Lower leg skin (tissue), 4 donors: ENCODE measurements at regions not wholly inside any gene's neighbourhood (a gene's known extent, or its start where the extent isn't known, plus 50 kb on each side); places are given as distances from the start of the nearest gene placed in this dataset.

ENCODE experiments used
- DNase-seq, 2 donors: peaks; one replicate each; pipeline ENCODE4 v3.0.0-alpha.2; 2019; ENCODE audit warnings: low spot score in 2 of 2
- H3K4me3 ChIP-seq: fragments of 200-600 bp; sonication (generic); 2 replicates; pipeline ENCODE4 v1.5.1; 2017; ENCODE audit warnings: mild to moderate bottlenecking, low read depth; ENCODE audit not compliant: poor library complexity, severe bottlenecking
- CTCF ChIP-seq, 3 donors: fragments of 450-650 bp; IDR thresholded peaks; one replicate each; pipeline ENCODE4 v1.5.1; 2016; ENCODE audit warnings: antibody characterized with exemption in 3 of 3, mild to moderate bottlenecking in 3 of 3, moderate library complexity in 2 of 3
- POLR2A ChIP-seq, 2 donors: fragments of 450-650 bp; IDR thresholded peaks; one replicate each; pipeline ENCODE4 v1.6.1; 2016 to 2017; ENCODE audit warnings: antibody characterized with exemption in 2 of 2, mild to moderate bottlenecking in 1 of 2, moderate library complexity in 1 of 2
- WGBS, 2 donors: methylation state at CpG; one replicate each; pipeline ENCODE4 v1.1.5; 2018; 5-methylcytosine and 5-hydroxymethylcytosine counted together
- intact Hi-C: fragments of 100-400 bp; cut with DNase I; formaldehyde crosslinking; loops from one replicate; pipeline ENCODE4 v1.15.0; 2023; ENCODE audit warnings: low total_unique reads

DNA sequence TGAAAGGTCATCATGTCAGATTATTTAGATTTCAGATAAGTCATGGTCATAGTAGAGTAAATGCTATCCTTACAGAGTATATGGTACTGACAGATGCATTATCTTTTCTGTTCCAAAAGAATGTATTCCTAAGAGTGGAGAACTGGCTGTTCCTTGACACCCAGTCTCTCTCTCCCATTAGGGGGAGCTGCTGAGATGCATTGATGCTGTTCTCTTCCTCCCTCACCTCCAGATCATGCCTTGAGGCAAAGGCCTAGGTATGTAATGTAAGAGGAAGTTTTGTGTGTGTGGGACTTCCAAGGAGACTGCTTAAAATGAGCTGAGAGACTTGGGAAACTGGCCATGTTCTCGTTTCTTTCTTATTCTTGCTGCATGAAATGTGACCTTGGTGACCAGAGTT is 979.5 kb upstream of the CELF4 start:
- no peak for TF ChIP-seq CTCF (IDR thresholded peaks at IDR 0.05)
- TF ChIP-seq POLR2A (IDR thresholded peaks at IDR 0.05): no peak
- DNase-seq: no peak
- no peak overlapping the region for H3K4me3 ChIP-seq
- WGBS, 2 donors: 52 to 55% methylated on average over 1 of the region's 1 CpG
- intact Hi-C loops: no loop called here

DNA sequence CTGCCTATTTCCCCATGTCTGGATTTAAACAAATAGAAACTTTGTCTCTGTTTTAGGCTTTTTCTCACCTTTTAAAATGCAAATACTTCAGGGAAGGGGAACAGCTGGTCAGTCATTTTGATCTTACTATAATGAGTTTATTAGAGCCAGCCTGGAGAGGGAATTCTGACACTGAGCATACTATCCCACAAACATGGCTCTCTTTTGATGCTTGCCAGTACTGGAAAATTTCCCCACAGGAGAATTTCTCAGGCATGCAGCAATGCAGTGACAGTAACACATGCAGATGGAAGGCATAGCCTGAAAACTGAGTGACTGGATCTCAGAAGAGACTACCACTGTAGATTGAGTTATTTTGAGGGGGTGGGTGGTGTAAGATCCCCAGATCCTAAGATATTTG is 974.3 kb upstream of the CELF4 start:
- no peak overlapping the region for H3K4me3 ChIP-seq
- intact Hi-C loops: no loop called here
- no peak for DNase-seq
- TF ChIP-seq POLR2A (IDR thresholded peaks at IDR 0.05): no peak
- TF ChIP-seq CTCF (IDR thresholded peaks at IDR 0.05): no peak

GRCh38 chr18:38539371-38539770 is 973.8 kb upstream of the CELF4 start:
- intact Hi-C loops: no loop called here
- DNase-seq: no peak

DNA sequence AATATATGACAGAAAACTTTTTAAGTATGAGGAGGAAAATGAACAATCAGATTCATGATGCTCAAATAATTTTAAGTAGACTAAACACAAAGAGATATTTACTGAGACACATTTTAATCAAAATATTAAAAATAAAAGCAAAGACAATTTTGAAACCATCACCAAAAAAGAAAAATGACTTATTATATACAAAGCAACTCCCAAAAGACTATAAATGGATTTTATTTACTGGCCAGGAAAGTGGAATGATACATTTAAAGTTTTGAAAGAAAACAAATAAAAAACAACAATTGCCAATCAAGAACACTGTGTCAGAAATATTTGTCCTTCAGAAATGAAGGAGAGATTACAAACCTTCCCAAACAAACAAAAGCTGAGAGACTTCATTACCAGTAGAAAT is 968.5 kb upstream of the CELF4 start:
- no peak for TF ChIP-seq CTCF (IDR thresholded peaks at IDR 0.05)
- TF ChIP-seq POLR2A (IDR thresholded peaks at IDR 0.05): no peak
- DNase-seq: no peak
- intact Hi-C loops: no loop called here
- no peak overlapping the region for H3K4me3 ChIP-seq

More at GRCh38 chr18:38539371-38539770, 973.8 kb upstream of the CELF4 start:
- no peak overlapping the region for H3K4me3 ChIP-seq
- TF ChIP-seq CTCF (IDR thresholded peaks at IDR 0.05) (no peak), POLR2A (IDR thresholded peaks at IDR 0.05) (no peak)

DNA sequence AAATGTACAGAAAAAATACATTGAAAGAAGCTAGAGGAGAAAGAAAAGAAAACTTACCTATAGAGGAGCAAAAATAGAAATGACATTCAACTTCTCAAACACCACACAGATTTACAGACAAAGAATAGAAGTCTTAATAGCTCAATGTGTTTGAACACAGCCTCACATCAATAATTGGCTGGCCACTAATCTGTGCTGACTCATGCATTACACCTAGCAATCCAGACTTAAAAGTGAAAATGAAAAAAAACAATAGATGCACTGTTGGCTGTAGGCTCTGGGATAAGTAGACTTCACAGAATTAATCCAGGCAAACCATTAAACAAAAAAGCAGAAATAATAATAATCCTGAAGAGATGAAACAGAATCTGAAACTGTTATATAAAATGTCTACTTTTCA is 961.3 kb upstream of the CELF4 start:
- H3K4me3 ChIP-seq: no peak overlapping the region
- TF ChIP-seq POLR2A (IDR thresholded peaks at IDR 0.05): no peak
- TF ChIP-seq CTCF (IDR thresholded peaks at IDR 0.05): no peak
- intact Hi-C loops: no loop called here
- DNase-seq: no peak

DNA sequence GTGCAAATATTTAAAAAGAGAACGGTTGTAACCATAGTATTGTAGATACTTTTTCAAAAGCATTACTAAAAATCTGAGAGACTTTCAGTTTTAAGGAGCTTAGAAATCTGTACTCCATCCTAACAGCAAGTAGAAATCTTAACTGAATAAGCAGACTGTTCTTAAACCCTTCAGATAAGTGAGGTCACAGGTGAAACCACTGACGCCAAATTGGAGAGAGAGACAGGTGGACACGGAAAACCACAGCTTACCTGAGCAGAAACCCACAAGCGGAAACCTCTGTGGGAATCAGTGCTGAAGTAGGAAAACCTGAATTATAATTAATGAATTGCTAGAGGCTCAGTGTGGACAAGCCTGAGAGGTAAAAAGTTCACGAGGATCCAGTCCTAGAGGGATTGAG is 959.4 kb upstream of the CELF4 start:
- no peak for DNase-seq
- 74 to 80% methylated on average over 5 of the region's 5 CpGs for WGBS, 2 donors
- H3K4me3 ChIP-seq: no peak overlapping the region
- no peak for TF ChIP-seq POLR2A (IDR thresholded peaks at IDR 0.05)
- no peak for TF ChIP-seq CTCF (IDR thresholded peaks at IDR 0.05)
- intact Hi-C loops: no loop called here
